GM19328 (cell line): ENCODE measurements at regions not wholly inside any gene's neighbourhood (a gene's known extent, or its start where the extent isn't known, plus 50 kb on each side); places are given as distances from the start of the nearest gene placed in this dataset.
A peak's percentile ranks its signal among the peaks of the same experiment; 100 is the strongest.
"Not testable (repeated sequence)": the region's sequence is repeated elsewhere in the genome, so short reads cannot be mapped to it uniquely, and the experiment has no call there.

Experiments used
- ATAC-seq: cut with Tn5 transposase; IDR thresholded peaks from one replicate; pipeline ENCODE4 v1.9.1; 2021; ENCODE audit warnings: mild to moderate bottlenecking, moderate library complexity; ENCODE audit not compliant: unreplicated experiment

DNA sequence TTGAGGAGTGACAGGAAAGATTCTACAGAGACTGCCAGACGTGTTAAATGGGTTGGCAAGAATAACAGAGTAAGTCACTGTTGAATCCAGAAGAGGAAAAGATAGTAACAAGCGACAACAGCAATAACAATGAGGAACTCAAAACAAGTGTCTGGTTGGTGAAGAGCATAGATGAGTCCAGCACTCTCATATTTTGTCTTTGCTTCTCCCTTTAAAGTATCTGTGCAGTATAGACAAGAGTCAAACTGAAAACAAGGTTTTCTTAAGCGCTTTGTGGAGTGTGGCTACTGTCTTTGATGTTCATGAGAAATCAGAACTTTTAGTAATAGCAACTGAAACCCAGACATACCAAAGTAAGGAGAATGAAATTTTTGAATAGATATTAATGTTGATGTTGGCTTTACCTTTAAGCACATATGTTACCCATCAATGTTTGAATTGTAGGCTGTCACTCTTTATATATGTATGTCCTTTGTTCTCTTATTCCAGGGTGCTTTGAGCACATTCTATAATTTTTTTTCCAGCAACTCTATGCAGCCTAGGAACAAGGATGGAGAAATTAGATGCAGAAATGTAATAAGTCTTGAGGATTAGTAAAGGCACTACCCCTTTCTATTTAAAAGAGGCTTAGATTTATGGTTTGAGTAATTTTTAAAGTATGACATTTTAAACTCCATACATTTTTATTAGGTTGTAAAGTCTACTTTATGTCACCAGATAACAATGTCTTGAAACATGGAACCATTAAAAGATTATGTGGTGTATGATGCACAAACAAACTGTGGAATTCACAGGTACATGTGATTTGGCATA lies 185.5 kb downstream of the NFKBIZ start:
- ATAC-seq, result no peak

DNA sequence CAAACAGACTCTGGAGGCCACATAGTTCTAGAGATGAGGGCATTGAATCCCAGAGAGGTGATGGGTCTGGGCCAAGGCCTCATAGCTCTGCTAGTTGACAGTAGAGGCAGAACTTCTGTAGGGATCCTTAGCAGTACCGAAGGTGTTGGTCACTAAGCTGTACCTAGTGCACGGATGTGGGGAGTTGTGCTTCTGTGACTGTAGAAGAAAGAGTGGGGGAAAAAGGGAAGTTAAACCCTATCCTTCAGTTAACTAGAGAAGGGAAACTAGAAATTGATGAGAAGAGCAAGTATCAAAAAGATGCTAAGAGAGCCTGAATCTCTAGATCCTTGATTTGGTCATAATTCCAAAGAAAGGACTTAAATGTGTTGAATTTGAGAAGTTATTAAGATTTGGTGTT lies 186.7 kb downstream of the NFKBIZ start:
- ATAC-seq, result peak; percentile 46

DNA sequence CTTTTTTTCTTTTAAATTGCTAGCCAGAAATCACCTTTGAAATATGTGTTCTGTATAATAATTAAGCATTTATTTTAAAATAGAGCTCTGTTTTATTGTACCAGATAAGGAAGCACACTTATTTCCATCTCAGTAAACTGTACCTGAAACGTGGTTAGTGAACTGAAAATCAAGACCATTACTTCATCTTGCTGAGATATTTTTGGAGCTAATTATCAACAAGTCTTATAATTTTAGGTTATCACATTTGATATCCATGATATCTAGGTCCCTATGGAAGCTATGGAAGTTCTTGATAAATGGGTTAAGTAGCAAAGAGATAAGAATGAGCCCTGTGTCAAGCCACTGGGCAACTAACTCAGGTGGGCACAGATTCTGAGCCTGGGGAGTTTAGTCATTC lies 187.2 kb downstream of the NFKBIZ start:
- ATAC-seq, result no peak

DNA sequence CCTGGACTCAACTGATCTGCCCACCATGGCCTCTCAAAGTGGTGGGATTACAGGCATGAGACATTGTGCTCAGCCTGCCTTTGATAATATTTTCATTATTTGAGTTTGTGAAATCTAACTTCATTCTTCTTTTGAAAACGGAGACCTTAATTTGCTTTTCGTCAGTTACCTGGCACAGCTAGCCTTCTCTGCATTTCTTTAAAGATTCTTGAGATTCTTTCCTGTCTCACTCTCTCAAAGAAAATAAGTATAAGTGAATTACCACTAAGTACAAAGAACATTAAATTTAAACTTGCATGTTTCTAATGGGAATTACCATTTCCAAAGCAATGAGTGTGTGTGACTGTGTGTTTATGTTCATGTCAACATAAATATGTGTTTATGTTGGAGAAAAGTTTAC lies 187.9 kb downstream of the NFKBIZ start:
- ATAC-seq, result no peak

DNA sequence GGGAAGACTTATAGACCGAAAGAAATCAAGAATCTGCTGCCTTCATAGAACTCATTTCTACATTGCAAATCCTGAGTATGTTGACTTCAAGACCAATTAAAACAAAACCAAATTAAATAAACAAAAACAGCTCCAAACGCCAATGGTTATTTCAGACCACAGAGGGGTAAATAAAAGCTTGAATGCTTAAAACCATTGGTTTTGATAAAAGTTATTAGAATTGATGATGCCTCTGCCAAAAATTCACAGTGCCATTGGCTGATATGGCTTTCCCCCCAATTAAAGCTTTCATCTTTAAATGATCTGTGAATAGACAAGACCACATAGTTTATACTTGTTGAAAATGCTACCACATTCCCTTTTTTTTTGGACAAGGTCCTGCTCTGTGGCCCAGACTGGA lies 188.5 kb downstream of the NFKBIZ start:
- no peak for ATAC-seq

DNA sequence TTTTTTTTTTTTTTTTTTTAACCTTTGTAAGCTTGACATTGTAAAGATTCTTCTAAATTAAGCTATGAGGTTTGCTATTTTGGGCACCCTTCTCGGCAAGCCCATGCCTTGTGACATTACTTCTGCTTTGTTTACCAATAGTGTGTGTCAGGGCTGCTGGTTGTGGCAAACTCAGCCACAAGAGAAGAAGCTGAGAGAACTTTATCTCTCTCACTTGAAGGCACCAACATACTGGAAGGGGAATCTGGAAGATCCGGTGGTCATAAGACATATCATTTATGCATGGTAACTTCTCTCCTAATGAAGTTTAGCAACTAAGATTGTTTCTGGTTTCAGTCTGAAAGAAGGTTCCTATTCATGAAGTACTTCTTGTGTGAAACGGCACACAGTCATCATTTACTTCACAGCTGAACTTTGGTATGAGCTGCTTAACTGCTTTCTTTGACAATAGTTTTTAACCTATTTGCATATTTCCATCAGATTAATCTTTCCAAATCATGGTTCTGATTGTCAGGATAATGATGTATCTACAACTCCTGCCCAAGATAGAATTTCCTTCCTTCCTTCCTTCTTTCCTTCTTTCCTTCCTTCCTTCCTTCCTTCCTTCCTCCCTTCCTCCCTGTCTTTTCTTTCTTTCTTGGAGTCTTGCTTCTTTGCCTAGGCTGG lies 189.3 kb downstream of the NFKBIZ start:
- ATAC-seq, result peak; percentile 83

DNA sequence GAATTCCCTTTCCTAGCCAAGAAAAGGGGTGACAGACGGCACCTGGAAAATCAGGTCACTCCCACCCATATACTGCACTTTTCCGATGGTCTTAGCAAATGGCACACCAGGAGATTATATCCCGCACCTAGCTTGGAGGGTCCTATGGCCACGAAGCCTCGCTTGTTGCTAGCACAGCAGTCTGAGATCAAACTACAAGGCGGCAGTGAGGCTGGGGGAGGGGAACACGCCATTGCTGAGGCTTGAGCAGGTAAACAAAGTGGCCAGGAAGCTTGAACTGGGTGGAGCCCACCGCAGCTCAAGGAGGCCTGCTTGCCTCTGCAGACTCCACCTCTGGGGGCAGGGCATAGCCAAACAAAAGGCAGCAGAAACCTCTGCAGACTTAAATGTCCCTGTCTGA lies 190.8 kb downstream of the NFKBIZ start:
- not testable (repeated sequence) for ATAC-seq

DNA sequence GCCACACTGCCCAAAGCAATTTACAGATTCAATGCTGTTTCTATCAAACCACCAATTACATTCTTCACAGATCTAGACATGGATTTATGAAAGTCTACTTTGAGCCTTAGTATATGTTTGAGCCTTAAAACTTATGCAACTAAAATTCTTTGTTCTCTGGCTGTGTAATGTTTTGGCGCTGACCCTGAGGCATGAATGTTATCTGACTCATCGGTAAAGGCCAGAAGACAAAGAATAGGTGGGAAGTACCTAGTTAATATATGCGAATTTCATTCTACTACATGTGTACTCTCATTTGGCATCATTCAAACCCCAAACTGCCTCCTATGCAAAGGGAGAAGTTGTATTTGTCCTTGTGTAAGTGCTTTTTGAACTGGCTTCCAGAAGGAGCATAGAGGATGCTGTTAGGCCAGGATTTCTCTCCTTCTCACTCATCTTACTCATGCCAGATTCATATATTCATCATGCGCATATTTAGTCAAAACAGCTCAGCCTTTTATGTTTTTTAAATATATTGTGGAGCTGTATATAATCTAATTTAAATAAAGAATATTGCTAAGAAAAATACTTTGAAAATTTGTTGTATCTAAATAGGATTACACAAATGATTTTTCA lies 204.2 kb downstream of the NFKBIZ start:
- ATAC-seq, result no peak

DNA sequence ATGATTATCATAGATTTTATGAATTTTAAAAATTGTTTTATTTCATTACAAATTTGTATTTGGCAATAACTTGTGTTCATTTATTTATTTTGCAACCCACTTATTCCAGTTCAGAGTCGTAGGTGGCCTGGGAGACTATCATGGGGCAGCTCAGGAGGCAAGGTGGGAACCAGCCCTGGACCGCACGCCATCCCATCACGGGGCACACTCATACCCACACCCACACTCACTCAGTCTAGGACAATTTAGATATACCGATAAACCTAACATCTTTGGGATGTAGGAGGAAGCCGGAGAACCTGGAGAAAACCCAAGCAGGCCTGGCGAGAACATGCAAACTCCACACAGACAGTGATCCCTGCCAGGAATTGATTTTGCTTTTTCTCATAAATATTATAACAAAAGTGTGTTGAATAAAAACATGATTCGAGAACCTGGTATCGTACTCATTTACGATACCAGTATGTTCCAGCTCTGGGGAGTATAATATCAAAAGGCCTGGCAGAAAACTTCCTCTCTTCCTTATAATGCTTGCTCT lies 205.3 kb downstream of the NFKBIZ start:
- ATAC-seq, result no peak

DNA sequence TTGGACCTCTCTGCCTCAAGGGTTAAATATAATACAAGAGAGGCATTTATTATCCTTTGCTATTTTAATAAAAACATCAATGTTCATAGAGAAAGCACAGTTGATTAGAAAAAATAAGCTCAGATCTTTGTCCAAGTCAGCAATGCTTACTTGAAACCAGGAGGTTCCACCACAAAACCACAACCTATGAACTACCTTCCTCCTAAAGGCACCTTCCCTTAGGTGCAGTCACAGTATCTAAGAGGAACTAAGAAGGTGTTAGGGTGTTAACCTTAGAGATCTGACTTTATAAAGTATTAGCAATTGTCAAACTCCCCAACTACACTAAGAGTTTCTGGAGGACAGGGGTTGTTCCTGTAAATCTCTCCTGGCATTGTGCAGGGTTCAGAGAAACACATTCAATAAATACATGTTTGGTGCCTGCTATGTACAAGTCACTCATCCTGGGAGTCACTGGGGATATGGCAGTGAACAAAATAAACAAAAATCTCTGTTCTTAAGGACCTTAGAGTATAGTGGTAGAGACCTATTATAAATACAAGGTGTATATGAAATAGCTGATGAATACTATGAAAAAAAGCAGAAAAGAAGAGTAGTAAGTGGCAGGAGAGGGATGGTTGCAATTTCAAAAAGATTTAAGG lies 208.6 kb downstream of the NFKBIZ start:
- ATAC-seq, result peak; percentile 82

DNA sequence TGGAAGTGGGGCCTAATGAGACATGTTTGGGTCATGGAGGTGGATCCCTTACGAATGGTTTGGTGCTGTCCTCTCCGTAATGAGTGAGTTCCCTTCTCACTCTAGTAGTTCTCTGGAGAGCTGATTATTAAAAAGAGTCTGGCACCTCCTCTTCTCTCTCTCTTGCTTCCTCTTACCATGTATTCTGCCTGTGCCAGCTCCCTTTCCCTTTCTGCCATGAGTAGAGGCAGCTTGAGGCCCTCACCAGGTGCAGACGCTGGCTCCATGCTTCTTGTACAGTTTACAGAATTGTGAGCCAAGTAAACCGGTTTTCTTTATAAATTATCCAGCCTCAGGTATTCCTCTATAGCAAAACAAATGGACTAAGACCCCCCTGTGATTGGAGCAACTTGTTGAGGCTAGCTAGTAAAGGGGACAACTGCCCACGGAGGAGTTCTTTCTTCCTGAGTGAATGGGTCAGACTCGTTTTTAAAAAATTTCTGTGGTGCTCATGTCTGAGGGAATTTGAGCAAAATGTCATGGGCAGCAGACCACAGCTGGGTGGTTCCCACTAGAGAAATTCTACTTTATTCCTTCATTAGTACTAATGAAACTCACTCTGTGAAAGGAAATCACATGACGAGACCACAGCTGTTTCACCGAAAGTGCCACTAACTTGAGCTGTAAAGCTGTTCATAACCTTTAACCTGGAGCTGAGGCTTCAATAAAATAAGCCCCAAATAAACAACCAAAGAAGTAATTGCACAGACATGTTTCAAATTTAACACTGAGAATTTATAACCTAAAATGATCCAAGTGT lies 210.0 kb downstream of the NFKBIZ start:
- ATAC-seq, result peak; percentile 58

DNA sequence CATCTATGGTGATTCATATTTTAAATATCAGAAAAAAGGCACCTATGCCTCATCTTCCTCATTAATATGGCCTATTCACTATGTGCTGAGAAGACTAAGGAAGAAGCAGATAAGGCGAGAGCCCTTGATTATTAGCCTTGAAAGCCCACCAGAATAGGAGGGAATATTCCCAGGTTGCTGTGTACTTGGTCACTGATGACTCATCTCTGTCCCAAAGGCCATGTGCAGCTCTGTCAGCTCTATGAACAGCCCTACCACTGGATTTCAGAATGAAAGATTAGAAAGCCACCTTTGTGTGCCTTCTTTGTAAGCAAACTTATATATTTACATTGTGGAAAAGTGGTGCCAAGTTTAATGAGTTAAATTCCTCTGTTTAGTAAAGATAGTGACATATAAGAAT lies 211.5 kb downstream of the NFKBIZ start:
- ATAC-seq, result no peak

DNA sequence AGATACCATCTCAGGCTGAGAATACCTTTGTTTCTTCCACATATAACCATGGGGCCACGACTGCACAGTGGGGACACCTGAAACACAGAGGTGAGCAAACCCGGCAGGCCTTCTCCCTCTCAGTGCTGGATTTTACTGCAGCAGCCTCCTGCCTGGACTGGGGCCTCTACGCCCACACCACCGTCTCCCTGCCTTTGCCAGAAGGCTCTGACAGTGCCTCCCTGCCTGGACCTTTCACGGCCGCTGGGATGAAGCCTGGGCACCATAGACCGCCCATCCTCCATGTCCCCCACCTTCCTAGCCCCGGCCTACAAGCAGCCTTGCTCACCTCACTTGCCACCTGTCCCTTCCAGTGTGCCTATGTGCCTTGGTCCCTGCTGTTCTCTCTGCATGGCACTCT lies 214.3 kb downstream of the NFKBIZ start:
- no peak for ATAC-seq

DNA sequence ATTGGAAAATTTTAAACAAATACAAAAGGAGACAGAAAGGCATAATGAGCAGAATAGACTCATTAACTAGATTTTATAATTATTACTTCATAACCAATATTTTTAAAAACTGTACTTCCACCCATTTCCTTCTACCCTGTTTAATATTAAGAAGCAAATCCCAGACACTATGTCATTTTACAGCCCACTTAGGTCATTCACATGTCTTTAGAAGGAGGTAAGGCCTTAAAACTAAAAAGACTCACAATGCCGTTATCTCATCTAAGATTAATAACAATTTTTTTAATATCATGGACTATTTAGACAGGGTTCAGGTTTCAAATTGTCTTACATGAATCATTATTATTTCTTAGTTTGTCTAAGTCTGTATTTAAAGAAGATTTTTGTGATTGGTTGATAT lies 217.2 kb downstream of the NFKBIZ start:
- no peak for ATAC-seq

DNA sequence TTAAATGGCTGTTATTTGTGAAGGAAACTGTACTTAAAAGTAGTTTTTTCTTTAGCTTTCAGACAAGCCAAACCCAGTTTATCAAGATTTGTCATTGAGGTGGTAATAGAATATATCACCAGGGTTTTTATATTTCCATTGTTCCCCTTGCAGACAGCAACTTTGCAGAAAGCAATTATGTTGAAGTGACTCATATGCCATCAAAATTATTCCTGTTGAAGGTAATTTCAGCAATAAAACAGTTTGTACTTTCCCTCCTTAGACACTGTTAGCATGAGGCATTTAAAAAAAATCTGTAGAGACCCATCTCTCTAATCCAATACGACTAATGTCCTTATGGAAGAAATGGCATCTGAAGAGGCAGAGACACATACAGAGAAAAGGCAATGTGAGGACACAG lies 219.0 kb downstream of the NFKBIZ start:
- ATAC-seq, result no peak

DNA sequence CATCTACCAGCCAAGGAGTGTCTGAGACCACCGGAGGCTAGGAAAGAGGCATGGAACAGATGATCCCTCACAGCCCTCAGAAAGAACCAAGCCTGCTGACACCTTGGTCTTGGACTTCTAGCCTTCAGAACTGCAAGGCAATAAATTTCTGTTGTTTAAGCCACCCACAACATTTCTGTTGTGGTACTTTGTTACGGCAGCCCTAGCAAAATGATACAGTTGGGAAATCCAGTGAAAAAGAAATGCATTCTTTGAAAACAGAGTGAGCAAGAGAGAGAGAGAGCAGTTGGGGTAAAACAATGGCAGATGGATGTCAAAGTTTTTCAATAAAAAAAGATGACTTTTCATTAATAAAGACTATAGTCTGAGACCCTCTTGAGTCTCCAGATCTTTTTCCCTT lies 219.4 kb downstream of the NFKBIZ start:
- ATAC-seq, result no peak

DNA sequence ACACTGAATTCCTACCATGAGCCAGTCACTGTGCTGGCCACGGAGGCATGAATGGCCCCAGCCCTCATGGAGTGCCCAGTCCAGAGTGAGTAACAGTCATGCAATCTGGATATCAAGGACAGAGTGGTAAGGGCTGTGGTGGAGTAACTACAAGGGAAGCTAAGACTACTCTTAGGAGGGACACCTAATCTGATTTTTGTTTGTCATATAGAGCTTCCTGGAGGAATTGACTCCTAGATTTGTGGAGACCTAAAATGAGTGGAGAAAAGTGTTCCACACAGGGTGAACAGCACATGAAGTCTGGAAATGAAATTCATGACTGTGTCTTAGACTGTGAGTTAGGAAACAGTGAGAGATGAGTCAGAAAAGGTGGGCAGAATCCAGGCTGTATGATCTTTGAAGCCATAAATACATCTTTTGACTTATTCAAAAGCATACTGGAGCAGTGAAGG lies 219.9 kb downstream of the NFKBIZ start:
- ATAC-seq, result no peak

DNA sequence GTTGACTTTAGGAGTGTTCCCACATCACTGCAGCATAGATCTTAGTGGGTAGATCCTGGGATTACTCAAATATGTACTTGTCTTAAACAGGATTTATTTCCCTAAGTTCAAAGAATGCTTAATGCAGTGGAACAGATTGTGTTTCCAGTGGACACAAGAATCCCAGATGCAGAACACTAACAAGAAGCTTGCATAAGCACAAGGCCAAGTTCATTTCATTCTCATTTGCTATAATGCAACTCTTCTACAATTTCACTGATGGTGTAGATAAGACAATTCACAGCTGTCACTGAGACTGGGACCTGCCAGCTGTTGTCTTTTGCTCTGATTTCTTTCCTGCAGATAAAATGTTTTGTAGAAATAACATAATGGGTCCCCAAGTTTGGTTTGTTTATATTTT lies 225.6 kb downstream of the NFKBIZ start:
- ATAC-seq, result no peak

DNA sequence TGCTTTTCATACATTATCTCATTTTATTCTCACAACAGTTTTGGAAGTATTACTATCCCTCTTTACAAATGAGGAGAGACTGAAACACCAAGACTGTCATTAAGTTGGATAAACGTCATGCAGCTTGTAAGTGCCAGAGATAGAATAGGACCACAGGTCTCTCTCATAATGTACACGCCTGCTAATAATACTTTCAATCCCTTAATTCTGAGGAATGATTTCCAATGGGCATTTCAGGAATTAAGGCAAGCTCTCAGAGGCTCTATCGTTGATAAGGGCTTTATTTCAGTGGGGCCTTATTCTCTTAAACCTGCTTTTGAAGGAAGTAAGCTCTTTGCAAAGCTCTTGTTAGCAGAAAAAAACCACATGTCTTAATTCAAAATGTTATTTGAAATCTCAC lies 229.1 kb downstream of the NFKBIZ start:
- no peak for ATAC-seq
